MG63 (cell line): ENCODE measurements at regions not wholly inside any gene's neighbourhood (a gene's known extent, or its start where the extent isn't known, plus 50 kb on each side); places are given as distances from the start of the nearest gene placed in this dataset.

ENCODE experiments used
- DNase-seq: peaks from one replicate; pipeline ENCODE4 v3.0.0-alpha.2; 2020
- H3K27me3 ChIP-seq: fragments of 250-450 bp; sonication (Bioruptor Pico); 2 replicates; pipeline ENCODE4 v1.5.1; 2020; ENCODE audit warnings: mild to moderate bottlenecking, moderate library complexity
- H3K36me3 ChIP-seq: fragments of 250-450 bp; sonication (Bioruptor Pico); 2 replicates; pipeline ENCODE4 v1.5.1; 2020; ENCODE audit warnings: mild to moderate bottlenecking, moderate library complexity
- H3K4me3 ChIP-seq: fragments of 250-450 bp; sonication (Bioruptor Pico); 2 replicates; pipeline ENCODE4 v1.5.1; 2020; ENCODE audit warnings: mild to moderate bottlenecking, moderate library complexity
- H3K9me3 ChIP-seq: fragments of 250-450 bp; sonication (Bioruptor Pico); 2 replicates; pipeline ENCODE4 v1.5.1; 2020; ENCODE audit warnings: mild to moderate bottlenecking, moderate library complexity

- H3K4me3 ChIP-seq: no peak overlapping the region
- H3K27me3 ChIP-seq: peaks cover 13% of the 10 kb centered on the region
- no peaks in the 10 kb centered on the region for H3K36me3 ChIP-seq
- no peak for DNase-seq
- no peaks in the 10 kb centered on the region for H3K9me3 ChIP-seq
These were observed 129.6 kb upstream of the IGSF21 start for GRCh38 chr1:17978016-17978415.

- no peak overlapping the region for H3K4me3 ChIP-seq
- no peaks in the 10 kb centered on the region for H3K9me3 ChIP-seq
- no peaks in the 10 kb centered on the region for H3K36me3 ChIP-seq
- DNase-seq: no peak
- H3K27me3 ChIP-seq: no peaks in the 10 kb centered on the region
These were observed 127.8 kb upstream of the IGSF21 start for GRCh38 chr1:17979815-17980214.

- no peaks in the 10 kb centered on the region for H3K9me3 ChIP-seq
- H3K4me3 ChIP-seq: no peak overlapping the region
- H3K36me3 ChIP-seq: no peaks in the 10 kb centered on the region
- H3K27me3 ChIP-seq: no peaks in the 10 kb centered on the region
- DNase-seq: no peak
These were observed 125.4 kb upstream of the IGSF21 start for GRCh38 chr1:17982197-17982596.

- H3K36me3 ChIP-seq: no peaks in the 10 kb centered on the region
- DNase-seq: no peak
- H3K27me3 ChIP-seq: no peaks in the 10 kb centered on the region
- no peaks in the 10 kb centered on the region for H3K9me3 ChIP-seq
- H3K4me3 ChIP-seq: no peak overlapping the region
These were observed 123.0 kb upstream of the IGSF21 start for GRCh38 chr1:17984583-17984982.

- DNase-seq: no peak
These were observed 121.4 kb upstream of the IGSF21 start for GRCh38 chr1:17986156-17986555.

GRCh38 chr1:17990401-17990800 lies 117.2 kb upstream of the IGSF21 start:
- H3K27me3 ChIP-seq: no peaks in the 10 kb centered on the region
- no peak for DNase-seq
- no peaks in the 10 kb centered on the region for H3K36me3 ChIP-seq
- H3K4me3 ChIP-seq: no peak overlapping the region
- H3K9me3 ChIP-seq: no peaks in the 10 kb centered on the region

More at GRCh38 chr1:17986156-17986555, 121.4 kb upstream of the IGSF21 start:
- Histone ChIP-seq H3K4me3 (no peak overlapping the region), H3K36me3 (no peaks in the 10 kb centered on the region), H3K9me3 (no peaks in the 10 kb centered on the region), H3K27me3 (no peaks in the 10 kb centered on the region)

- no peak for DNase-seq
- H3K4me3 ChIP-seq: no peak overlapping the region
- H3K27me3 ChIP-seq: peaks cover 8% of the 10 kb centered on the region; the same call in 1 of the 2 replicates
- H3K9me3 ChIP-seq: no peaks in the 10 kb centered on the region
- no peaks in the 10 kb centered on the region for H3K36me3 ChIP-seq
These were observed 115.6 kb upstream of the IGSF21 start for GRCh38 chr1:17991996-17992395.

GRCh38 chr1:17992800-17993199 lies 114.8 kb upstream of the IGSF21 start:
- Histone ChIP-seq H3K4me3 (no peak overlapping the region), H3K36me3 (no peaks in the 10 kb centered on the region), H3K27me3 (peaks cover 8% of the 10 kb centered on the region; the same call in 1 of the 2 replicates), H3K9me3 (no peaks in the 10 kb centered on the region)
- DNase-seq: no peak

- Histone ChIP-seq H3K36me3 (no peaks in the 10 kb centered on the region), H3K27me3 (peaks cover 8% of the 10 kb centered on the region; the same call in 1 of the 2 replicates), H3K9me3 (no peaks in the 10 kb centered on the region), H3K4me3 (no peak overlapping the region)
- DNase-seq: no peak
These were observed 113.6 kb upstream of the IGSF21 start for GRCh38 chr1:17994046-17994445.

GRCh38 chr1:17995480-17995879 lies 112.1 kb upstream of the IGSF21 start:
- no peak for DNase-seq
- no peak overlapping the region for H3K4me3 ChIP-seq

GRCh38 chr1:17998889-17999288 lies 108.7 kb upstream of the IGSF21 start:
- no peaks in the 10 kb centered on the region for H3K9me3 ChIP-seq
- no peak overlapping the region for H3K4me3 ChIP-seq
- DNase-seq: peak; percentile 15
- H3K36me3 ChIP-seq: no peaks in the 10 kb centered on the region
- H3K27me3 ChIP-seq: peaks cover 8% of the 10 kb centered on the region; the same call in 1 of the 2 replicates

More at GRCh38 chr1:17995480-17995879, 112.1 kb upstream of the IGSF21 start:
- H3K36me3 ChIP-seq: no peaks in the 10 kb centered on the region
- H3K27me3 ChIP-seq: peaks cover 8% of the 10 kb centered on the region; the same call in 1 of the 2 replicates
- H3K9me3 ChIP-seq: no peaks in the 10 kb centered on the region

GRCh38 chr1:17999884-18000283 lies 107.7 kb upstream of the IGSF21 start:
- Histone ChIP-seq H3K27me3 (peaks cover 8% of the 10 kb centered on the region; the same call in 1 of the 2 replicates), H3K4me3 (no peak overlapping the region), H3K9me3 (no peaks in the 10 kb centered on the region), H3K36me3 (no peaks in the 10 kb centered on the region)
- no peak for DNase-seq

- H3K9me3 ChIP-seq: no peaks in the 10 kb centered on the region
- no peaks in the 10 kb centered on the region for H3K36me3 ChIP-seq
- DNase-seq: no peak
- H3K4me3 ChIP-seq: no peak overlapping the region
- no peaks in the 10 kb centered on the region; the same call in none of the 2 replicates for H3K27me3 ChIP-seq
These were observed 105.9 kb upstream of the IGSF21 start for GRCh38 chr1:18001725-18002124.

GRCh38 chr1:18004278-18004677 lies 103.3 kb upstream of the IGSF21 start:
- Histone ChIP-seq H3K4me3 (no peak overlapping the region), H3K27me3 (peaks cover 5% of the 10 kb centered on the region), H3K9me3 (no peaks in the 10 kb centered on the region), H3K36me3 (no peaks in the 10 kb centered on the region)
- DNase-seq: no peak

- no peak overlapping the region for H3K4me3 ChIP-seq
- no peak for DNase-seq
- no peaks in the 10 kb centered on the region for H3K9me3 ChIP-seq
- no peaks in the 10 kb centered on the region for H3K36me3 ChIP-seq
- H3K27me3 ChIP-seq: peaks cover 5% of the 10 kb centered on the region
These were observed 102.4 kb upstream of the IGSF21 start for GRCh38 chr1:18005238-18005637.

GRCh38 chr1:18007391-18008041 lies 100.1 kb upstream of the IGSF21 start:
- no peak for DNase-seq
- H3K4me3 ChIP-seq: no peak overlapping the region
- H3K9me3 ChIP-seq: 0 out of 2 replicates have a peak, but pooled peaks cover 2% of the 10 kb centered on the region
- peaks cover 5% of the 10 kb centered on the region for H3K27me3 ChIP-seq
- no peaks in the 10 kb centered on the region for H3K36me3 ChIP-seq

GRCh38 chr1:18008081-18008480 lies 99.5 kb upstream of the IGSF21 start:
- Histone ChIP-seq H3K27me3 (peaks cover 5% of the 10 kb centered on the region), H3K4me3 (no peak overlapping the region), H3K9me3 (0 out of 2 replicates have a peak, but pooled peaks cover 2% of the 10 kb centered on the region), H3K36me3 (no peaks in the 10 kb centered on the region)
- no peak for DNase-seq

- Histone ChIP-seq H3K9me3 (0 out of 2 replicates have a peak, but pooled peaks cover 2% of the 10 kb centered on the region), H3K36me3 (no peaks in the 10 kb centered on the region), H3K27me3 (peaks cover 5% of the 10 kb centered on the region), H3K4me3 (no peak overlapping the region)
- no peak for DNase-seq
These were observed 98.5 kb upstream of the IGSF21 start for GRCh38 chr1:18009055-18009454.
